Ovary (tissue), 7 donors: ENCODE measurements at regions not wholly inside any gene's neighbourhood (a gene's known extent, or its start where the extent isn't known, plus 50 kb on each side); places are given as distances from the start of the nearest gene placed in this dataset.

Source experiments
- DNase-seq, 5 donors: peaks; one replicate each; pipeline ENCODE4 v3.0.0-alpha.2; 2019 to 2020
- H3K27ac ChIP-seq, 2 donors: fragments of 200-600 bp; one replicate each; pipeline versions ENCODE4 v1.5.1 to v1.8.0; 2019 to 2022
- H3K27me3 ChIP-seq: fragments of 200-600 bp; one replicate; pipeline ENCODE4 v1.8.0; 2022
- H3K36me3 ChIP-seq: fragments of 200-600 bp; sonication (generic); one replicate; pipeline ENCODE4 v1.5.1; 2019
- H3K4me1 ChIP-seq: one replicate; pipeline ENCODE4 v1.8.1; 2013; ENCODE audit warnings: mild to moderate bottlenecking, moderate library complexity; ENCODE audit not compliant: insufficient read depth
- H3K4me3 ChIP-seq: fragments of 200-600 bp; sonication (generic); one replicate; pipeline ENCODE4 v1.5.1; 2017
- H3K9me3 ChIP-seq, 2 donors: fragments of 200-600 bp in 1 of 2; sonication (generic) in 1 of 2; one replicate each; pipeline versions ENCODE4 v1.5.1 to v1.8.1; 2013 to 2019; ENCODE audit warnings: mild to moderate bottlenecking in 1 of 2, moderate library complexity in 1 of 2
- CTCF ChIP-seq, 3 donors: fragments of 450-650 bp in 2 of 3; fragments of 200-600 bp in 1 of 3; IDR thresholded peaks; one replicate each; pipeline versions ENCODE4 v1.5.1 to v1.8.0; 2016 to 2022; ENCODE audit warnings: antibody characterized with exemption in 3 of 3, mild to moderate bottlenecking in 1 of 3
- EP300 ChIP-seq: sonication (generic); formaldehyde crosslinking; IDR thresholded peaks from one replicate; pipeline ENCODE4 v1.6.1; 2017; ENCODE audit warnings: antibody characterized with exemption
- POLR2A ChIP-seq: fragments of 450-650 bp; IDR thresholded peaks from one replicate; pipeline ENCODE4 v1.6.1; 2017; ENCODE audit warnings: antibody characterized with exemption, mild to moderate bottlenecking, moderate library complexity
- WGBS, 3 donors: extraction: QIAGEN DNeasy Blood & Tissue Kit in 1 of 3; methylation state at CpG; one replicate each; pipeline versions ENCODE4 v1.1.5 to v1.1.7; 2013 to 2017; 5-methylcytosine and 5-hydroxymethylcytosine counted together
- intact Hi-C, 4 donors: fragments of 100-400 bp; cut with DNase I; formaldehyde crosslinking; loops; one replicate each; pipeline versions ENCODE4 v1.11.0 to v1.15.1; 2022 to 2023
- donor health status: DM: no; HTN: no; CAD: no; lungs with moderate emphysema.
- donor health status: DM: no; HTN: no; CAD: no.
- donor health status: Bipolar disorder and iron deficiency.
- donor health status: DM: no; HTN: no; CAD: no.
- donor health status: DM: yes; HTN: yes; CAD: no.

- no peak for TF ChIP-seq POLR2A
- no peak for TF ChIP-seq CTCF (IDR thresholded peaks at IDR 0.05)
- no peak for TF ChIP-seq EP300
- Histone ChIP-seq H3K9me3 (no peaks in the 10 kb centered on the region), H3K36me3 (no peaks in the 10 kb centered on the region), H3K4me3 (no peak overlapping the region), H3K27ac (no peak overlapping the region), H3K27me3 (no peaks in the 10 kb centered on the region), H3K4me1 (no peaks in the 10 kb centered on the region)
- intact Hi-C loops, result no loop called here
- no peak for DNase-seq
- 88 to 92% (median 91%) methylated on average over 6 of the region's 6 CpGs for WGBS, 3 donors
These were observed 286.5 kb upstream of the RBMS3 start for GRCh38 chr3:28994161-28994905.

- Histone ChIP-seq H3K4me1 (no peaks in the 10 kb centered on the region), H3K4me3 (no peak overlapping the region), H3K27me3 (no peaks in the 10 kb centered on the region), H3K9me3 (no peaks in the 10 kb centered on the region), H3K36me3 (no peaks in the 10 kb centered on the region), H3K27ac (no peak overlapping the region)
- intact Hi-C loops, result no loop called here
- no peak for TF ChIP-seq EP300
- TF ChIP-seq CTCF (IDR thresholded peaks at IDR 0.05), result no peak
- TF ChIP-seq POLR2A, result no peak
- WGBS, 3 donors, result 94 to 97% (median 95%) methylated on average over 4 of the region's 4 CpGs
- no peak for DNase-seq
These were observed 275.8 kb upstream of the RBMS3 start for GRCh38 chr3:29004885-29005599.

GRCh38 chr3:29005862-29006261 is 275.0 kb upstream of the RBMS3 start:
- no peaks in the 10 kb centered on the region for H3K4me1 ChIP-seq
- H3K4me3 ChIP-seq, result no peak overlapping the region
- DNase-seq, result no peak
- no peak overlapping the region for H3K27ac ChIP-seq
- intact Hi-C loops, result no loop called here
- no peaks in the 10 kb centered on the region for H3K36me3 ChIP-seq
- no peak for TF ChIP-seq EP300
- TF ChIP-seq CTCF (IDR thresholded peaks at IDR 0.05), result no peak
- no peak for TF ChIP-seq POLR2A
- H3K27me3 ChIP-seq, result no peaks in the 10 kb centered on the region
- H3K9me3 ChIP-seq, result no peaks in the 10 kb centered on the region

GRCh38 chr3:29011441-29011840 is 269.4 kb upstream of the RBMS3 start:
- no peak overlapping the region for H3K4me3 ChIP-seq
- 85 to 92% (median 89%) methylated on average over 2 of the region's 2 CpGs for WGBS, 3 donors
- H3K36me3 ChIP-seq, result no peaks in the 10 kb centered on the region
- no peaks in the 10 kb centered on the region for H3K9me3 ChIP-seq
- intact Hi-C loops, result no loop called here
- no peak for DNase-seq
- H3K27ac ChIP-seq, result no peak overlapping the region
- no peaks in the 10 kb centered on the region for H3K27me3 ChIP-seq
- no peak for TF ChIP-seq CTCF (IDR thresholded peaks at IDR 0.05)
- TF ChIP-seq EP300, result no peak
- TF ChIP-seq POLR2A, result no peak
- no peaks in the 10 kb centered on the region for H3K4me1 ChIP-seq
